Uterus (tissue), 2 donors: ENCODE measurements at regions not wholly inside any gene's neighbourhood (a gene's known extent, or its start where the extent isn't known, plus 50 kb on each side); places are given as distances from the start of the nearest gene placed in this dataset.

Experiments
- POLR2A ChIP-seq, 2 donors: fragments of 450-650 bp; IDR thresholded peaks; one replicate each; pipeline ENCODE4 v1.6.1; 2016; ENCODE audit warnings: antibody characterized with exemption in 2 of 2, mild to moderate bottlenecking in 1 of 2, moderate library complexity in 1 of 2
- TF ChIP-seq, protein P1 (sequence below), 4 experiments: fragments of 200-600 bp in 2 of 4; fragments of 450-650 bp in 2 of 4; sonication (generic) in 2 of 4; IDR thresholded peaks; one replicate each; pipeline ENCODE4 v1.5.1; 2016 to 2019; ENCODE audit warnings: antibody characterized with exemption in 4 of 4, mild to moderate bottlenecking in 2 of 4, moderate library complexity in 1 of 4

DNA sequence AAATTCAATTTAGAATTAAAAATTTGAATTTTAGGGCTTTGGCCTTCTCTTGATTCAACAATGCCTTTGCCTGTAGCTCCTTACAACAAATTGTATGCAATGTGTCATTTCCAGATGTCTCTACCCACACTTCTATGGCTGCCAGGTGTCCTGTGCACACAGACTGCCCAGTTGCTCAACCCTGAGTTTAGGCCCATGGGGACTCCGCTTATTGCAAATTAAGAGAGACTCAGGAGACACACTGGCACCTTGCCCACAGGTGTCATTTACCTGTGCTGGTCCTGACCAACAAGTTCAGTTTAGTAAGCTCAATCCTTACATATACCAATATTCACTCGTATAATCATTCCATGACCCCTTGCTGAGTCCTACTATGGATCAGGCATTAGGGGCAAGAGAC is 236.1 kb downstream of the OMA1 start:
- TF ChIP-seq, protein P1, sequence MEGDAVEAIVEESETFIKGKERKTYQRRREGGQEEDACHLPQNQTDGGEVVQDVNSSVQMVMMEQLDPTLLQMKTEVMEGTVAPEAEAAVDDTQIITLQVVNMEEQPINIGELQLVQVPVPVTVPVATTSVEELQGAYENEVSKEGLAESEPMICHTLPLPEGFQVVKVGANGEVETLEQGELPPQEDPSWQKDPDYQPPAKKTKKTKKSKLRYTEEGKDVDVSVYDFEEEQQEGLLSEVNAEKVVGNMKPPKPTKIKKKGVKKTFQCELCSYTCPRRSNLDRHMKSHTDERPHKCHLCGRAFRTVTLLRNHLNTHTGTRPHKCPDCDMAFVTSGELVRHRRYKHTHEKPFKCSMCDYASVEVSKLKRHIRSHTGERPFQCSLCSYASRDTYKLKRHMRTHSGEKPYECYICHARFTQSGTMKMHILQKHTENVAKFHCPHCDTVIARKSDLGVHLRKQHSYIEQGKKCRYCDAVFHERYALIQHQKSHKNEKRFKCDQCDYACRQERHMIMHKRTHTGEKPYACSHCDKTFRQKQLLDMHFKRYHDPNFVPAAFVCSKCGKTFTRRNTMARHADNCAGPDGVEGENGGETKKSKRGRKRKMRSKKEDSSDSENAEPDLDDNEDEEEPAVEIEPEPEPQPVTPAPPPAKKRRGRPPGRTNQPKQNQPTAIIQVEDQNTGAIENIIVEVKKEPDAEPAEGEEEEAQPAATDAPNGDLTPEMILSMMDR (IDR thresholded peaks at IDR 0.05), result no peak
- TF ChIP-seq POLR2A (IDR thresholded peaks at IDR 0.05), result no peak
